ENCODE measurements at regions not wholly inside any gene's neighbourhood (a gene's known extent, or its start where the extent isn't known, plus 50 kb on each side); places are given as distances from the start of the nearest gene placed in this dataset.

DNA sequence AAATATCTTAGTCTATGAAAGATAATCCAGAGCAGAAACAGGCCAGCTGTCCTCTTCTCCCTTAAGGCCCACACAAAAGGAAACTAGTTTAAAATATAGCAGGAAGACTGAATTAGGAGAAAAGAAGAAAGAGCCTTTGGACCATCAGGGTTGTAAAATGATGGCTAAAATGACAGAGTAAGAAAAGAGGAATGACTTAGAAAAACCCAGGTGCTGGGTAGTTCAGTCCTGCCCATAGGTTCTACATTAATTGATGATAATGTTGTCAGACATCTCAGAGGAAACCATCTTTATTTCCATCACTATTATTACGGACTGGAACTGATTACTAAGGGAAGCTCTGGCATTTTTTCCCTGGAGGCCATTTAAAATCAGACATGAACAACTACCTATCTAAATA, 142.8 kb upstream of the STT3B start:
- H3K4me2 ChIP-seq (ENCODE audit: insufficient read depth, low read length), result no peak overlapping the region
- no peaks in the 10 kb centered on the region for H4K20me1 ChIP-seq (ENCODE audit: insufficient read depth, low read length)
- no peak overlapping the region for H3K4me3 ChIP-seq (ENCODE audit: insufficient read depth, low read length)
- no peaks in the 10 kb centered on the region for H3K79me2 ChIP-seq (ENCODE audit: insufficient read depth, low read length)
- no peak for DNase-seq (ENCODE audit: insufficient read length, low spot score, missing footprints)
- H3K9me3 ChIP-seq (ENCODE audit: low read depth, low read length), result no peaks in the 10 kb centered on the region
- no peak overlapping the region for H3K27ac ChIP-seq (ENCODE audit: low read depth, low read length)
- TF ChIP-seq, protein P1, sequence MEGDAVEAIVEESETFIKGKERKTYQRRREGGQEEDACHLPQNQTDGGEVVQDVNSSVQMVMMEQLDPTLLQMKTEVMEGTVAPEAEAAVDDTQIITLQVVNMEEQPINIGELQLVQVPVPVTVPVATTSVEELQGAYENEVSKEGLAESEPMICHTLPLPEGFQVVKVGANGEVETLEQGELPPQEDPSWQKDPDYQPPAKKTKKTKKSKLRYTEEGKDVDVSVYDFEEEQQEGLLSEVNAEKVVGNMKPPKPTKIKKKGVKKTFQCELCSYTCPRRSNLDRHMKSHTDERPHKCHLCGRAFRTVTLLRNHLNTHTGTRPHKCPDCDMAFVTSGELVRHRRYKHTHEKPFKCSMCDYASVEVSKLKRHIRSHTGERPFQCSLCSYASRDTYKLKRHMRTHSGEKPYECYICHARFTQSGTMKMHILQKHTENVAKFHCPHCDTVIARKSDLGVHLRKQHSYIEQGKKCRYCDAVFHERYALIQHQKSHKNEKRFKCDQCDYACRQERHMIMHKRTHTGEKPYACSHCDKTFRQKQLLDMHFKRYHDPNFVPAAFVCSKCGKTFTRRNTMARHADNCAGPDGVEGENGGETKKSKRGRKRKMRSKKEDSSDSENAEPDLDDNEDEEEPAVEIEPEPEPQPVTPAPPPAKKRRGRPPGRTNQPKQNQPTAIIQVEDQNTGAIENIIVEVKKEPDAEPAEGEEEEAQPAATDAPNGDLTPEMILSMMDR (IDR thresholded peaks at IDR 0.05; ENCODE audit: extremely low read depth, low read depth, low read length), result no peak
- no peaks in the 10 kb centered on the region for H3K36me3 ChIP-seq (ENCODE audit: insufficient read depth, low read length)
- no peak overlapping the region for H2AFZ ChIP-seq (ENCODE audit: low read length)
- no peaks in the 10 kb centered on the region for H3K27me3 ChIP-seq (ENCODE audit: insufficient read depth, low read length)
- H3K4me1 ChIP-seq (ENCODE audit: insufficient read depth, low read length), result no peaks in the 10 kb centered on the region

DNA sequence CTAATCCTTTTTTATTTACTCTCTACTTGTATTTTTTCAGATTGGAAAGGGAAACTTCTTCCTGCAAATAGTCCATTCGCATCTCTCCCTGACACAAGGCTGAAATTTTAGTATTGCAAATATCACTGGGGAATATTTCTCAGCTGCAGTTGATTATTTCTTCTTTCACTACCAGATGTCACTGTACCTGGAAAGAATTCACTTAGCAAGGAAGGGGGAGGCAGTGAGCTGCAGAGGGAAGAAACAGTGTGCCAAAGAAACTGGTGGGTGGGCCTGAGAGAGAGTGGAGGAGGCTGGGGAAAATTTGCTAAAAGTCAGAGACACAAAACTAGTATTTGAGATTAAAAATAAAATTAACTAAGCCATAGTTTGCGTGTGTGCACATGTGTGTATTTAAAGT, 142.3 kb upstream of the STT3B start:
- Histone ChIP-seq H3K4me1 (ENCODE audit: insufficient read depth, low read length) (no peaks in the 10 kb centered on the region), H2AFZ (ENCODE audit: low read length) (no peak overlapping the region), H3K4me2 (ENCODE audit: insufficient read depth, low read length) (no peak overlapping the region), H3K27me3 (ENCODE audit: insufficient read depth, low read length) (no peaks in the 10 kb centered on the region), H3K27ac (ENCODE audit: low read depth, low read length) (no peak overlapping the region), H3K4me3 (ENCODE audit: insufficient read depth, low read length) (no peak overlapping the region), H4K20me1 (ENCODE audit: insufficient read depth, low read length) (no peaks in the 10 kb centered on the region), H3K79me2 (ENCODE audit: insufficient read depth, low read length) (no peaks in the 10 kb centered on the region), H3K36me3 (ENCODE audit: insufficient read depth, low read length) (no peaks in the 10 kb centered on the region), H3K9me3 (ENCODE audit: low read depth, low read length) (no peaks in the 10 kb centered on the region)
- TF ChIP-seq, protein P1 (IDR thresholded peaks at IDR 0.05; ENCODE audit: extremely low read depth, low read depth, low read length), result no peak
- no peak for DNase-seq (ENCODE audit: insufficient read length, low spot score, missing footprints)

DNA sequence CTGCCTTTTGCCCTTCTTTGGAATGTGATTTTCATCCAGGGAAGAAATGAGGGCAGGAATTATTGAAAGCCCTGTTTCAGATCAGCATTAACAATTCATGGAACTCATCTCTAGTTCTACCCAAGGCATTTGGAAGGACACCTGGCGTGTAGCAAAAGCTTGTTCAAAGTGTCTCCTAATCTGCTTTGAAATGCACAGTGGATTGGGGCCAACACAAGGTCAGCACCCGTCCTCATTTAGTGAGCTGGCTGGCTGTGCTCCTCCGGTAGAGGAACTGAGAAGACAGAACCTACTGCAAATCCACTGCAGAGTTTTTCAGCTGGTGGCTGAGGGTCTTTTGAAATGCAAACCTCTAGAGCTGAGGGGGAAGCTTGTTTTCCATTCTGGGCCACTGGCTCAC, 141.6 kb upstream of the STT3B start:
- Histone ChIP-seq H3K9me3 (ENCODE audit: low read depth, low read length) (no peaks in the 10 kb centered on the region), H3K4me3 (ENCODE audit: insufficient read depth, low read length) (no peak overlapping the region), H3K4me1 (ENCODE audit: insufficient read depth, low read length) (no peaks in the 10 kb centered on the region), H2AFZ (ENCODE audit: low read length) (no peak overlapping the region), H3K27ac (ENCODE audit: low read depth, low read length) (no peak overlapping the region), H3K36me3 (ENCODE audit: insufficient read depth, low read length) (no peaks in the 10 kb centered on the region), H4K20me1 (ENCODE audit: insufficient read depth, low read length) (no peaks in the 10 kb centered on the region), H3K27me3 (ENCODE audit: insufficient read depth, low read length) (no peaks in the 10 kb centered on the region), H3K79me2 (ENCODE audit: insufficient read depth, low read length) (no peaks in the 10 kb centered on the region), H3K4me2 (ENCODE audit: insufficient read depth, low read length) (no peak overlapping the region)
- no peak for DNase-seq (ENCODE audit: insufficient read length, low spot score, missing footprints)
- TF ChIP-seq, protein P1 (IDR thresholded peaks at IDR 0.05; ENCODE audit: extremely low read depth, low read depth, low read length), result no peak

DNA sequence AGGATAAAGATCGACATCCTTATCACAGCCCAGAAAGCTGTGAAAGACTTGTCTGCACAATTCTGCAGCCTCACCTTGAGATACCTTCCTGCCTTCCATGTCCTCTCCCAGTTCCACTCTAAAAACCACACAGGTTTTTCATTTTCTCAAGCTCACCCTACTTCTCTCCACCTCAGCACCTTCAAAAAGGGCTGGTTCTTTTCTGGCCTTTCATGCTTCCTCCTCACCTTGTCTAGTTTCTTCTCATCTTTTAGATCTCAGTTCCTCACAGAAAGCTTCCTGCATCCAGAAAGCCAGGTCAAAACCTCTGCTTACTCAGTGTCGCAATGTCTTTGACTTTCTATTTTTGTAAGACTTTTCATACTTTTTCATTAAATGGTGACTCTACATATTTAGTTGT, 140.2 kb upstream of the STT3B start:
- H3K27ac ChIP-seq (ENCODE audit: low read depth, low read length), result no peak overlapping the region
- no peak overlapping the region for H3K4me3 ChIP-seq (ENCODE audit: insufficient read depth, low read length)
- TF ChIP-seq, protein P1 (IDR thresholded peaks at IDR 0.05; ENCODE audit: extremely low read depth, low read depth, low read length), result no peak
- no peaks in the 10 kb centered on the region for H3K27me3 ChIP-seq (ENCODE audit: insufficient read depth, low read length)
- no peaks in the 10 kb centered on the region for H3K4me1 ChIP-seq (ENCODE audit: insufficient read depth, low read length)
- DNase-seq (ENCODE audit: insufficient read length, low spot score, missing footprints), result no peak
- no peaks in the 10 kb centered on the region for H3K79me2 ChIP-seq (ENCODE audit: insufficient read depth, low read length)
- H2AFZ ChIP-seq (ENCODE audit: low read length), result no peak overlapping the region
- no peaks in the 10 kb centered on the region for H3K9me3 ChIP-seq (ENCODE audit: low read depth, low read length)
- no peaks in the 10 kb centered on the region for H3K36me3 ChIP-seq (ENCODE audit: insufficient read depth, low read length)
- no peaks in the 10 kb centered on the region for H4K20me1 ChIP-seq (ENCODE audit: insufficient read depth, low read length)
- no peak overlapping the region for H3K4me2 ChIP-seq (ENCODE audit: insufficient read depth, low read length)
